T-helper 9 cell (primary cell): ENCODE measurements at regions not wholly inside any gene's neighbourhood (a gene's known extent, or its start where the extent isn't known, plus 50 kb on each side); places are given as distances from the start of the nearest gene placed in this dataset.
"Not testable (repeated sequence)": the region's sequence is repeated elsewhere in the genome, so short reads cannot be mapped to it uniquely, and the experiment has no call there.

Source experiments
- DNase-seq: peaks from one replicate; pipeline ENCODE4 v3.0.0-alpha.2; 2020

DNA sequence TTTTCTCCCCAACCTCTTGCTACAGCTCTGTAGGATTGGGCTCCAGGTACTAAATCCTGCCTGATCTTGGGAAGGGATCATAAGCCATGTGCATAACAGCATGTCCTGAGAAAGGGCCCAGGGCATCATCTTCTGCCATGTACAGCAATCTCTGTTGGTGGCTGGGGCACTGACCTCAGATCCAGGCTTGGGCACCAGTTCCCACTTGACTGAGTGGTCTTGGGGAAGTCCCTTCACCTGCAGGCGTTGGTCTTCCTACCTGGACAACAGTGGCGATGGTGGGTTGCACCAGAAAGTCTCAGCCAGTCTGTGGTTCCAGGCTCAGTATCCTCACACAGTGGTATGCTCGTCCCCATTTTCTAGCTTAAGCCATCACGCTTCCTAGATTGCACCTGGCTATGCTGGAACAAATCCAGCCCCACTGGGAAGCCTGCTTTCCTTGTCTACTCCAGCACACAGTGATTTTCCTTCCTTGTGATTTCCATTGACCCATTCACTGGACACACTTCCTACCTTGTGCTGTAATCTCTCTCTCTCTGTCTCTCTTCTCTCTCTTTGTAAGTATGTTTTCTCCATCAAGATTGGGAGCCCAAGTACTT, 121.7 kb upstream of the PITX1 start:
- DNase-seq: no peak

DNA sequence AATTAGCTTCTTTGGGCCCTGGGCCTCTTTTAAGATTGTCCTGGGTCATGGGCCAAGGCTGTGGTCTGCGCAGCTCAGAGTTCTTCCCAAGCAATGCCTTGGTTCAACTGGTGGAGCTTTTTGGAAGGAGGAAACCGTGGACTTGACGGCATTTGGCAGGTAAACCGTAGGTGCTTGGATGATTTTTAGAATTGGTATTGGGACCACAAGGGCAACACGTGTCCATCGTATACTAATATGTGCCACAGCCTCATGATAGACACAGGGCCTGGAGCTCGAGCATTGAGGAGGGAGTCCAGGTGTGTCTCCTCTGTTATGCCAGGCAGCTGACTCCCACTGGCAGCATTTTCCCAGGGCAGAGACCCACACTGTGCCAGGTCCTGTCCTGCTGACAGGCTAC, 120.9 kb upstream of the PITX1 start:
- DNase-seq: no peak

DNA sequence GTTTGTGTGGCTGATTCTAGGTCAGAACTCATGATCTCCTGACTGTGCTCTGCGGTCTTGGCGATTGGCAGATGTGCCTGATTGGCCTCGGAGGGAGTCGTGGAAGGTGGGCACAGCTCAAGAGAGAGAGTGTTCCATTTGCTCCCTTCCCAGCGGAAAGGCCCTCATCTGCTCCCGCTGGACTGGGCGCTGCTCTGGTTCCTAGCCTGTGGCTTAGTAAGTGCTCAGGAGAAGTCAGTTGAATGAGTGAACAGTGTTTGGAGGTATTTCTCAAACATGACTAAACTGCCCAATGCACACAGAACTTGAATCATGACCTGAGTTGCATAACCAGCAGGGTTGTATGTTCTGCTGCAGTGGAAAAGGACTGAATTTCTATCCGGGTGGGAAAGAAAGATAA, 120.2 kb upstream of the PITX1 start:
- DNase-seq: no peak

DNA sequence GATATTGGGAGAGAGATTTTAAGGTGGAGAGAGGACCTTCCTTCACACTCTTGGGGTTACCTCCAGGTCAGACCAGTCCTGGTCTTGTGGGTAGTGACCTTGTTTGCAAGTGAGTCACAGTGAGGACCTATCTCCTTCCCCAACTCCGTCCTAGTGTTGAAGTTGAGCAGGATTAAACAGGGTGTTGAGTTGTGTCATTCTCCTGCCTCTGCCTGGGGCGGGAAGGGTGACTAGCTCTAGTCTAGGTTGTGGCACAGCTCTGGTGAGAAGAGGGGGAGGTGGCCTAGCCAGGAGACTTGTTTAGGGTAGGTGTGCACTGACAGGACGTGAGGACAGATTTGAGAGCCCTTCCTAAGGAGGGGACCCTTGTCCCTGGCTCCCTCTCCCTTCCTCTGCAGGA, 119.6 kb upstream of the PITX1 start:
- no peak for DNase-seq

DNA sequence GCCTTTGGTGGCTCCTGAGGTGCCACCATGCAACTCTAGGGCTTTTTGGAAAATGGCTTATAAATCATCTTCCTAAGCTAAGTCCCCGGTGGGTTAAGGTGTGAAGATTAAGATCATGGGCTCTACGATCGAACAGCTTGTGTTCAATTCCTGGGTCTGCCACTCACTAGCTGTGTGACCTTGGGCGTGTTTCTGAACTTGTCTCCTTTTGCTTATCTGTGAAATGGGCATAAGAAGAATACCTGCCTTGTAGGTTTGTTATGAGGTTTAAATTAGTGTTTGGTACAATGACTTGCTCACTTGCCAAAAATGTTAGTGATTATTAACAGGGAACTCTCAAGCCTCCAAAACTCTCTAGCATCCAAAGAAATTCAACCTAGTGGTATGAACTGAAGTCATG, 119.2 kb upstream of the PITX1 start:
- DNase-seq: no peak

DNA sequence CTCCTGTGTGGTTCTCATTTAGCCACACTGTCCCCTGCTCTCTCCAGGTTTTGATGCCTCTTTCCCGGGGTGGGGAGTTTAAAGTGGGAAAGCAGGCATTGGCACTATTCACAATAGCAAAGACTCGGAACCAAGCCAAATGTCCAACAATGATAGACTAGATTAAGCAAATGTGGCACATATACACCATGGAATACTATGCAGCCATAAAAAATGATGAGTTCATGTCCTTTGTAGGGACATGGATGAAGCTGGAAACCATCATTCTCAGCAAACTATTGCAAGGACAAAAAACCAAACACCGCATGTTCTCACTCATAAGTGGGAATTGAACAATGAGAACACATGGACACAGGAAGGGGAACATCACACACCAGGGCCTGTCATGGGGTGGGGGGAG, 117.6 kb upstream of the PITX1 start:
- not testable (repeated sequence) for DNase-seq

DNA sequence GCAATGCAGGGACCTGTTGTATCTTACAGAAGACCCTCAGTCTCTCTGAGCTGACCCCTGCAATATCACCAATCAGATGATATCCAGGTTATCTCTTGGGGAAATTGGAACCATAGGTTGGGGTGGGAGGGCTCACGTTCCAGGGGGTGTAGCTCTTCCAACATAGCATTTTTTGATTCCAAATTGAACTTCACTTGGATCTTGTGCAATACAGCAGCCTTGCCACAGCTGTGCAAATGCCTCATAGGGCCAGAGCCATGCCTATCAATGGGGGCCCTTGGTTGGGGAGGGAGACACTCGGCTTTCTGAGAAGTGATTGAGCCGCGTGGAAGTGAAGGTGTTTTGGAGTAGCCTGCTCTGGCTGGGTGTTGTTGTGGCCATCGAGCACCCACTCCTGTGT, 117.2 kb upstream of the PITX1 start:
- DNase-seq: no peak

DNA sequence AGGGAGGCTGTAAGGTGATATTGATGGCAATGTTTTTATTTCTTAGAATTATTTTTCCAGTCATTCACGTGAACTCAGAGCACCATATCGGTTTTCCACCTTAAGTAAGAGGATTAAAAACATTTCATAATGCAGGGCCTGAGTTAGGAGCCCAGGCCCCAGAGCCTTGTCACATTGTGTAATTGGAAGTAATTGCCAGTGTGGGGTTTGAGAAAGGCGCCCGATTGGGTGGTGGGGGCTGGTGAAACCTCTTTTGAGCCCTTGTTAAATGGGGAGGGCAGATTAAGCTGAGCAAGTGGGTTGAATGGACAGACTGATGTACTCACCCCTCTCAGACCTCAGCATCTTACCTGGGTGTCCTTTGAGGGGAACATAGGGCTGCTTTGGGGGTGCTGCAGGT, 116.7 kb upstream of the PITX1 start:
- DNase-seq: no peak

DNA sequence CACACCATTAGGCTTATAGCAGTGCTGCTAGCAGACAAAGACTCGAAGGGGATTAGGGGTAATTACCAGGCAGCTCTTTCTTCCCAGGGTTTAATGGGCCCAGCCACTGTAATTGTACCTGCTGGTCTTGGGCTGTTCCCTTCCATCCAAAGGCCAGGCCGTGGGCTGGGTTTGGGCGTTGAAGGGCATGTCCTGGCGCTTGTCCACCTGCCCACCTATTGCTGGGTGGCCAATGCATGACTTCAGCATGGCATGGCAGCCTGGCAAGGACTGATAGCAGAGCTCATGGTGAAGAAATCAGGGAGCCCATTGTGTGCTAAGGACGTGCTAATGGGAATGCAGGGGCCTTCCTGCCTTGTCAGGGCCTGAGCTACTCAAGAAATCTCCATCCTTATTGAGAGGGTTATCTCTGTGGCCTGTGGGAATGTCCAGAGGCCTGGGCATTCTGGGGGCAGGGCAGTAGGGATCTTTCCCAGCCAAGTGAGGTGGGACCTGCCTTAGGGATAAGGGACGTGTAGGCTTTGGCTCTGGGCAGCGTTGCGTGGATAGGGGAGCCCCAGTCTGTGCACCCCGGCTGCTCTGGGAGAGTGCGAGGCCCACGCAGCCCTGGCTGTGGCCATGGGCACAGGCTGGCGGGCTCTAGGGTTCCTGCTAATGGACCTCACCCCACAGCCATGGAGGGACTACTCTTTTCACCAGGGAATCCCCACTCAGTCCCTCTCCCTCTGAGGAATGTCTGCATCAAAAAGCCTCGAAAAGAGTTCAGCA, 116.1 kb upstream of the PITX1 start:
- no peak for DNase-seq

DNA sequence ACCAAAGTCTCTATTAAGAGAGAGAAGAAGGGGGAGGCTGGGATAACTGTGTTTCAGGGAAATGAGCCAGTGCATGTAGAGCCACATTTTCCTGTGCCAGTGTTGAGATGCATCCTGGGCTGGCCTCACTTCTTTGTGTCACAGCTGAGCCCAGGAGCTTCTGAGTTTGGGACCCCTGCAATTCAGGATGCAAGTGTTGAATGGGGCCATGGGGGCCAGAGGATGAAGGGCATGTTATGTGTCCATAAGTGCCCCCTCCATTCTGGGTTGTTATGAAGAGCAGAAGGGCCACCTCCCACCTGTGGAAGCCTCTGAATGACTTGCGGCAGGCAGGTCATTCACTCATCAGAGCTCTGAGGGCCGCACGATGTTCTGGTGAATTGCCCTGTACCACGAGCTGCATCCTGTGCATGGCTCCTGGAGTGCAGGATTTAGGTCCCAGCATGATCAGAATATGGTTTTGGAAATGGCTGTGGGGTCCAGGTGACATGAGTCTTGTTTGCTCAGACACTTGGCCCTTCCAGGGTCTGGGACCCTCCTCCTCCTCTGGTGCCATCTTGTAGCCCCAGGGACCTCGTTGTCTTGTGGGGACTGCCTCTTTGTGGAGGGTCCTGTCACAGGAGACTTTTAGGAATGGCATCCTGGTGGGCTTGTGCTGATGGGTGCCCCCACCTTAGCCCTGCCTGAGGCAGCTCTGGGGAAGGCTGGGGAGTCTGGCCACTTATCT, 115.4 kb upstream of the PITX1 start:
- DNase-seq: no peak

DNA sequence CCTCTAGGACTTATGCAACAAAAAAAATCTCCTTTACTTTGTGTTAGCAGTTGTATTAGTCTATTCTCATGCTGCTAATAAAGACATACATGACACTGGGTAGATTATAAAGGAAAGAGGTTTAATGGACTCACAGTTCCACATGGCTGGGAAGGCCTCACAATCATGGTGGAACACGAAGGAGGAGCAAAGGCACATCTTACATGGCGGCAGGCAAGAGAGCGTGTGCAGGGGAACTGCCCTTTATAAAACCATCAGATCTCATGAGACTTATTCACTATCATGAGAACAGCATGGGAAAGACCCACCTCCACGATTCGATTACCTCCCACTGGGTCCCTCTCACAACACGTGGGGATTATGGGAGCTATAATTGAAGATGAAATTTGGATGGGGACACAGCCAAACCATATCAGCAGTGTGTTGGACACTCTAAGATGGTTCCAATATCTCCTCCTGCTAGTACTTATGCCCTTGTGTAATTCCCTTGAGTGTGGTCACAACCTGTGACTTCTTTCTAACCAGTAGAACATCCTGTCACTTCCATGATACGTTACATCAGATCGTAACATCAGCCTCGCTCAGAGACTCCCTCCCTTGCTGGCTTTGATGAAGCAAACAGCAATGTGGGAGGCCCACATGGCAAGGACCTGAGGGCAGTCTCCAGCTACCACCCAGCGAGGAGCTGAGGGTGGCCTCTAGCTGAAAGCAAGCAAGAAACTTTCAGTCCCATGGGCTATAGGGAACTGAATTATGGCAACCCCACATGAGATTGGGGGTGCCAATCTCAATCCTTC, 113.5 kb upstream of the PITX1 start:
- DNase-seq: no peak

DNA sequence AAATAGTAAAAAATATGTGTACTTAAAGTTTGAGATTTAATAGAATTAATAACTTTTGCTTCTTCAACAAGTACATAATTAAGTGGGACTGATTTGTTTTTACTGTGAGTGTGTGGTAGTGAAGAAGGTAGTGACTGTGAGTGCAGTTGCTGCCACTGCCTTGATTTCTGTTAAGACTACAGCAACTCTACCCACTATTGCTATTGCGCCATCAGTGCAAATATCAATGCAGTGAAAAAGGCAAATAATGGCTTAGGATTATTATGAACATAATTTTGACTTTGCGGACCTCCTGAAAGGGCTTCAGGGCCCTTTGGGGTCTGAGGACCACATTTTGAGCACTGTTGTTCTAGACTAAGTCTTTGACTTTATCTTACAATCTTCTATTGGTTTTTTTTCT, 112.0 kb upstream of the PITX1 start:
- DNase-seq: no peak

DNA sequence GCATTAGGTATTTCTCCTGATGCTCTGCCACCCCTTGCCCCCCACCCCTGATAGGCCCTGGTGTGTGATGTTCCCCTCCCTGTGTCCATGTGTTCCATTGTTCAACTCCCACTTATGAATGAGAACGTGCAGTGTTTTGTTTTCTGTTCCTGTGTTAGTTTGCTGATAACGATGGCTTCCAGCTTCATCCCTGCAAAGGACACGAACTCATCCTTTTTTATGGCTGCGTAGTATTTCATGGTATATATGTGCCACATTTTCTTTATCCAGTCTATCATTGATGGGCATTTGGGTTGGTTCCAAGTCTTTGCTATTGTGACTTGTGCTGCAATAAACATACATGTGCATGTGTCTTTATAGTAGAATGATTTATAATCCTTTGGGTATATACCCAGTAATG, 109.7 kb upstream of the PITX1 start:
- not testable (repeated sequence) for DNase-seq

DNA sequence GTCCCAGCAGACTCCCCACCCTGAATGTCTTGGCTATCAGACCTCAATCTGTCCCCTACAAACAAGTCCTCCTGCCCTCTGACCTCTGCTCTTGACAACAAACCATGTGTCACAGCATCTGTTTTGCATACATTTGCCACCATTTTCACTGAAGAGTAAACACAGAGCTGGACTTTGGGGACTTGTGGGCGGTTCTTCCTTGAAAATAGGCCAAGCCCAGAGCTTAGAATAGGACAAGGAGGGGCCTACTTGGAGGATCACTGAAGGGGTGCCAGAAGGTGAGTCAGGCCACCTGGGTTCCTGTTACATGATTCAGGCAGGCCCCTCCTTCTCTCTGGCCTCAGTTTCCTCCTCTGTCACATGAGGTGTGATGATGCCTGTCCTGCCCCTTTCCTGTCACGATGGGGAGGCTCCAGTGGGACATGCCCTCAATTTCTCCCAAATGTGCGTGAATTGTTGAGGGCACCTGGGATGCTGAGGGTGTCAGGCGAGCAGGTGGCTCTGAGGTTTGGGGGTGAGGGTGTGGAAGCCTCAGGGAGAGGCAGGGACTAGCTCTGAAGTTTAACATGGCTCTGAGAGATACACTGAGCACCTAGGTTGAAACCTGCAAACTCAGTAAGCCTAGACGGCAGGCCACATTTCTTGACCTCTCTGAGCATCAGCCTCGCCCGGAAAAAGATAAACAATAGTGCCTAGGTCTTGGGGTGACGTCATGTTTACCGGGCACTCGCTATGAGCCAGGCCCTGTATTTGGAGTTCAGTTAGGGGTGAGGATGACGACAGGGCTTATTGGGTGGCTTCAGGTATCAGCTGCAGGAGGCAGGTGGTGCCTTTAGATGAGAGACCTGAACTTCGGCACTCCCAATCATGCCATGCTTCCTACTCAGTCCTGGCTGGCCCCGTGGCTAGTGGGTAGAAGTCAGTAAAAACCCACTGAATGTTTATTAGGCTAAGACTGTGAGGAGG, 107.6 kb upstream of the PITX1 start:
- no peak for DNase-seq

DNA sequence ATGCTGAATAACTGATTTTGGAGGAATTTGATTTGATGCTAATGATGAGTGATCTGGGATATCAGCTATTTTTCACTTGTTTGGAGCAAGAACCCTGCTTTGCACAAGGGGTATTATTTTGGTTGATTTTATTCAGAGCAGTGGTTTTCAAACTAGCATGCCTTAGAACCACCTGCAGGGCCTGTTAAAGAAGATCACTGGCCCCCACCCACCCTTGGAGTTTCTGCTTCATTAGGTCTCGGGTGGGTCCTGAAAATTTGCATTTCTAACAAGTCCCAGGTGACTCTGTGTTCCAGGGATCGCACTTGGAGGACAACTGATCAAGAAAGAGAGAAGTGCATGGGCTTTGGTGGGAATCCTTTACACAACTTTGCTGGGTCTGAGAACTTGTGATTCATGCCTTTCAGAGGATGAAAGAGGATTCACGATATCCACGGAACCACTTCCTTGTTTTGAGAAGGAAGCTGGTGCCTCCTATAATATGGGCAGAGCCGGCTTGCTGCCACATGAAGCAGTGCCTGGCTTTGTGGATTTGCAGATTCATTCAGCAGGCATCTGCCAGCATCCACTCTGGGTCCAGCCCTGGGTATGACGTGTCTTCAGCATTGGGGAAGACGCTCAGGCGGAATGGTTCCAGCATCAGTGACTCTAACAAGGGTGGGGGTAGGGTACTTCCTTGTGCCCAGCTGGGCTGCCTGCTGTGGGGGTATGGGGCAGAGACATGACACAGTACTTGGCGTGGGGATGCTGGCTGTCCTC, 106.6 kb upstream of the PITX1 start:
- no peak for DNase-seq

DNA sequence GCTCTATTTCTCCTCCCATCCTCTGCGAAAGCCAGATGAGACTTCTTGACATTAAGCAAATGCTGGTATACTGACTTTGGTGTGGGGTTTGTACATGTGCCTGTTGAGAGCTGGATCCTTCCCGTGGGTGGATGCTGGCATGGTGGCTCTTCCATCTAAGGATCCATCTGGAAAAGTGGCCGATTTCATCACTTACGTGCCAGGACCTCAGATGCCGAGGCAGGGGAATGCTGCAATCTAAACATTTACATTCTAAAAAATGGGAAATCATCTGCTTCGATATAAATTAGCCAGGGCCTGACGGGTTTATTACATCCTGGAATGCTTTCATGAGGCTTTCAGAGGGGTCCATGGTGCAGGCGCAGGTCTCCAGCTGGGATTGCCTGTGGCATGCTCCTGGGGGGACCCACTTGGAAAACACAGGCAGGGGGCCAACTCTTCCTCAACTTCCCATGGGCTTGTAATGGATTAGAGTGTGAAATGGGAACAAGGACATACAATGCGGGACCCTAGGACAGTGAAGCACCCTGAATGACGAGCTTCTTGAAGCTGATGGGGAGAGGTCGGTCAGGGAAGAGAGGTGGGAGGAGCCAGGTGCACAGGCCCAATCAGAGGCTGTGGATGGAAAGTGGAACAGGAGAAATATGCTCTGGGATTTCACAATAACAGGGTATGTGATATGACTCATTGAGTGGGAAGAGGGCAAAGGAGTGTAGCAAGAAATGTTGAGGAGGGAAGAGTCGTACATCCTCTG, 105.5 kb upstream of the PITX1 start:
- no peak for DNase-seq

DNA sequence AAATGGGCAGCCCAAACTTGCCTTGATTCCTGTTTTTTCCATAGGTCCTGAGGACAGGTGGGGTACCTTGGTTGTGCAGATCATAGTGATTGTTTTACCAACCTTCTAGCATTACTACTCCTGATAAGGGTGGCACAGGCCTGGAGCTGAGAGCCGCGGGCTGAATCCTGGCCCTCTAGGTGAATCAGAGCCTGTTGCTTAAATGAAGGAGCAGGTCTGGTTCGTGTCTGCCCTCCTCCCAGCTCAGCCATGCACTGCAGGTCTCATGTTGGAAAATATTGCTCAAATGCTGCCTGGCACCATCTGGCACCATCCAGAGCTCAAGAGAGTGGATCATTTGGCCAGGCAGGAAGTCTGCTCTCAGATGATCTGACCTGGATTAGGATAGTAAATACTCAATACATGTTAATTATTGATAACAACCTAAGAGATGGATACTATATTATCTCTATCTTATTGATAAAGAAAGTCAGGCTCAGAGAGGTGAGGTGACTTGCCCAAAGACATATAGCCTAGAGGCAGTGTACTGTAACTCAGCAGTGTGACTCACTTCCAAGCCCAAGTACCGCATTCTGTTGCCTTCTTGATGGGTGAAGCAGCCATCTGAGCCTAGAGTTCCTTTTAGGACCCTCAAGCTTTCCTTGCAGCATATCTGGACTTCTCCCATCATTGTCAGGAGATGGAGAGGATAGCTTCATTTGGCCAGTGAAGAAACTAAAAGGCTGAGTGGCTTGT, 104.3 kb upstream of the PITX1 start:
- no peak for DNase-seq

DNA sequence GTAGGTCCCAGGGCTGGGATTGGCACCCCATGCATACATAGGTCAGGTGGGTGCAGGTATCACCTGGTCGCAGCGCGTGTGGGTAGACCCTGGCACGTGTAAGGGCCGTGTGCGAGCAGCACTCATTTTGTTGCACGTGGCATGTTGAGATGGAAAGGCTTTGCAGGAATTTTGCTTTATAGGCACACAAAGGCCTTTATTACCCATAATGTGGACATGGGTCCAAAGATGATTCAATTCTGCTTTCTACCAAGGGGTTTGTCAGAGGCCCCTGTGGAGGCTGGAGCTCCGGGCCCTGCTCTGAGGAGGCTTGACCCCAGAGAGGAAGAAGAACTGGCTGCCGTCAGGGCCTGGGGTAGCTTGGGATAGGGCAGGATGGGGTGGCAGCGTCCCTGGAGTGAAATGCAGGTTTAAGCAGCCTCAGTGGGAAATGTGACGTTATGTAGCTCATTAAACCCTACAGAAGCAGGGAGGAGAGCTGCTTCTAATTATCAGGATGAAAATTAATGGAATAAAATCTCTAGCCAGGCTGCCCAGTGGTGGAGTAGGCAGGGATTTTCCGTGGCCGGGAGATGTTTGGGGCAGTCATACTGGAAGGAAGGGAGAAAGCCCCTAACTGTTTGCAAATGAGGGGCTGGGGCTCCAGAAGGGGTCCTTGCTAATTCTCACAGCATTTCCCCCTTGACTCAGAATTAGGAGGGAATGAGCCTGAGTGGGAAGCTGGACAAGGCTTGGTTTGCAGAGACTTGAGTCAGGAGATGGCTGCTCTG, 103.3 kb upstream of the PITX1 start:
- DNase-seq: no peak

DNA sequence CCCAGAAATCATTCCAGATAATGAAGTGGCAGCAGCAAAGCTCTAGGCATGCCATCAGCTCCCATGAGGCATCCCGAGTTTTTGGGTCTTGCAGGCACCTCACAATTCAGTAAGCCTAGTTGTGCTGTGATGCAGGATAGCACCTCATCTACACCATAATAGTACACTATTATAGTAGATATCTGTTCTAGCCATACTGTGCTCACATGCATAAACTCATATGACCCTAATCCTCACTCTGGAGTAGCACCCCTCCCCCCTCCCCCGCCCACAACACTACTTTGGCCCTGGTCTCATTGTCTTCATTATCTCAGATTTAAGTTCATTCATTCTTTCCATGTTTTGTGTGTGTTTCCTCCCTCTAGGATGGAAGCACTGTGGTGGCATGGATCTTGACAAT, 102.5 kb upstream of the PITX1 start:
- no peak for DNase-seq
